Suppressor macrophage treated with lipopolysaccharide for 1 hour (primary cell): ENCODE measurements at regions not wholly inside any gene's neighbourhood (a gene's known extent, or its start where the extent isn't known, plus 50 kb on each side); places are given as distances from the start of the nearest gene placed in this dataset.
"Not testable (repeated sequence)": the region's sequence is repeated elsewhere in the genome, so short reads cannot be mapped to it uniquely, and the experiment has no call there.

ENCODE experiments used
- DNase-seq, 3 donors: peaks; one replicate each; pipeline ENCODE4 v3.0.0-alpha.2; 2020 to 2022

DNA sequence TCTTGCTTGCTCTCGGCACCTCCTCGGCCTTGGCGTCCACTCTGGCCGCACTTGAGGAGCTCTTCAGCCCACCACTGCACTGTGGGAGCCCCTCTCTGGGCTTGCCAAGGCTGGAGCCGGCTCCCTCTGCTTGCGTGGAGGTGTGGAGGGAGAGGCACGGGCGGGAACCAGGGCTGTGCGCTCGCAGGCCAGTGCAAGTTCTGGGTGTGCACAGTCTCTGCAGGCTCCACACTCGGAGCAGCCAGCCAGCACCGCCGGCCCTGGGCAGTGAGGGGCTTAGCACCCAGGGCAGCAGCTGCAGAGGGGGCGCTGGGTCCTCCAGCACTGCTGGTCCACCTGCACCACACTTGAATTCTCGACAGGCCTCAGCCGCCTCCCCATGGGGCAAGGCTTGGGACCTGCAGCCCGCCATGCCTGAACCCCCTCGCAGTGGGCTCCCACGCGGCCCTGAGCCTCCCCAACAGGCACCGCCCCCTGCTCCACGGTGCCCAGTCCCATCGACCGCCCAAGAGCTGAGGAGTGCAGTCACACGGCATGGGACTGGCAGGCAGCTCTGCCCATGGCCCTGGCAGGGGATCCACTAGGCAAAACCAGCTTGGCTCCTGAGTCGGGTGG lies 411.2 kb upstream of the CHAC2 start:
- DNase-seq = no peak

DNA sequence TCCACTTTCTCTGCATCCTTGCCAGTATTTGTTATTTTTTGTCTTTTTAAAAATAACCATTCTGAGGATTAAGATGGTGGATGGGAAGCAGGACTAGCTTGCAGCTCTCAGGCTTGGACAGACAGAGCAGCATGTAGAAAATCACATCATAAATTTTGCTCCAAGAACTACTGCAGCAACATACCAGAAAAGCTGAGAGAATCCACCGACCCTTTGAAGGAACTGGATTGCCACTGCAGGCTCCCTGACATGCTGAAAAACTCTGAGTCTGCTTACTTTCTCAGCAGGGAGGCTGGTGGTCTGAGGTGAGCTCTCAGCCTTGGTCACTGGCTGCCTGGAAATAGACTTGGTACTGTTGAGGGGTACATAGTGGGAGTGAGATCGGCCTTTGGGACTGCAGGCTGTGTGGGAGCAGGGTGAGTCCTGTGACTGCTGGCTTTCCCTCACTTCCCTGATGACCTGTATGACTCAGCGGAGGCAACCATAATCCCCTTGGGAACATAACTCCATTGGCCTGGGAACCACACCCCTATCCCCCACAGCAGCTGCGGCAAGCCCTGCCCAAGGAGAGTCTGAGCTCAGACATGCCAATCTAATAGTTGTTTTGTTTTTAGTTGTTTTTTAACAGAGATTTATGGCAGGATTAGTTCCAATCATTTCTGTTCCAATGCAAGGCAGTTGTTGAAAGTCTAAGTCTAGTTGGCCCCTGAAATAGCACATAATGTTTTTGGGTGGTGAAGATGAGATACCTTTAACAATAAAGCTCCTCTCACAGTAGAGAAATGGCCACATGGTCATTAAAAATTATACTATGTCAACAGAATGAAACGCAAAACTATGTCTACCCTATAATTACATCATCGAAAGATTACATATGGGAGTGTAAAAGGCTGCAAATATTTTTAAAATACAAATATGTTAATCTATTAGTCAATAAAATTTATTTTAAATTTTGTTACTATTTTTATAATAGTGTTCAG lies 414.2 kb upstream of the CHAC2 start:
- DNase-seq = no peak

DNA sequence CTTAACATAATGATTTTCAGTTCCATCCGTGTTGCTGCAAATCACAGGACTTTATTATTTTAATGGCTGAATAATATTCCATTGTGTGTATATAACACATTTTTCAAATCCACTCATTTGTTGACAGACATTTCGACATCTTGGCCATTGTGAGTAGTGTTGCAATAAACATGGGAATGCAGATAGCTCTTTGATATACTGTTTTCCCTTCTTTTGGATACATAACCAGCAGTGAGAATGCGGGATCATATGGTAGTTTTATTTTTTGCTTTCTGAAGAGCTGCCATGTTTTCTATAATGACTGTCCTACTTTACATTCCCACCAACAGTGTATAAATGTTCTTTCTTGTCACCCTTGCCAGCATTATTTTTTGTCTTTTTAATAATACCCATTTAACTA lies 420.3 kb upstream of the CHAC2 start:
- DNase-seq = no peak

GRCh38 chr2:53342248-53342647 lies 425.4 kb upstream of the CHAC2 start:
- no peak for DNase-seq

- no peak for DNase-seq
These were observed 433.0 kb upstream of the CHAC2 start for GRCh38 chr2:53334610-53335009.

GRCh38 chr2:53331667-53332066 lies 435.9 kb upstream of the CHAC2 start:
- DNase-seq = no peak

DNA sequence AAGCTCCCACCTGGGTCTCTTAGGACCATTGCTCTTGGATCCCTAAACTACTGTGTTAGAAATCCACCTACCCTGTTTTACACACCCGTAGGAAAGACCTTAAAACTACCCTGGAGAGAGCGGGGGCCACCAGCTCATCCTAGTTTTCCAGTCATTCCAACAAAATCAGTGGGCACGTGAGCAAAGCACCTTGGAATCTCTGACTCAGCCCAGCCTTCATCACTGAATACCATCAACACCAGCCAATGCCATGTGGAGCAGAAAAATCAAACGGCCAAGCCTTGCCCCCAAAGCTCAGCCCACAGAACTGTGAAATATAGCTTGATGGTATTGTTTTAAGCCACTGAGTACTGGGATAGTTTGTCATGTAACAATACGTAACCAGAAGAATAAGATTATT lies 449.7 kb upstream of the CHAC2 start:
- no peak for DNase-seq

DNA sequence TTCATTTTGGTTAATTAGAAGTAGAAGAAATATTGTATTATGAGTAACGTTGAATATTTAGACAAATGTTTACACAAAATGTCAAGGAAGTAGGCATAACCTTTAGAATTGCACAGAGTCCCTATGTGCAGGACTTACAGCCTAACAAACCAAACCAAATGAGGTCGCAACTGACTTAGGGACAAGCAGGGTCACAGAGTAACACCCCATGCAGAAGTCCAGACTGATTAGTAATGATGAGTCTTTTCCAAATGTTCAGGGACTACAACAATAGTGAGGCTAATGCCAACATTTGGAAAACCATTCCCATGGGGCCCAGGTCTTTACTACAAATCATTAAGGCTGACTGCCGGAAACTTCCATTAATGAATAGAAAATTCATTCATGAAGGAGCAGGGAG lies 452.5 kb upstream of the CHAC2 start:
- no peak for DNase-seq

DNA sequence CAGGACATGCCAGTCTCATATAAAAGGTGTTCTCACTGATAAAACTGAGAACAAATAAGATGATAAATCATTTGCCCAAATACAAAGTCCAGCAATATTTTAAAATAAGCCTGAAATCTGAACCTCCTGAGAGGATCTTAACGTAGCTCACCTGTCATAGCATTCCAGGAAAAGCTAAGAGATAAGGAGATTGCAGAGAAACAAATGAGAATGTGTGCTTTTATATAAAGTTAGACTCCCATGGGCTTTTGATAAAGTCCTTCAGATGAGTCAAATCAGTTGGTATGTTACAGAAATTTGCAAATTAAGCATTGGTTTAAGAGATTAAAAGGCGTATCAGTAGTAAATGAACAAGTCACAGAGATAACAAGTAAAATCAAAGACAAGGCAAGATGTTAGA lies 452.9 kb upstream of the CHAC2 start:
- no peak for DNase-seq

DNA sequence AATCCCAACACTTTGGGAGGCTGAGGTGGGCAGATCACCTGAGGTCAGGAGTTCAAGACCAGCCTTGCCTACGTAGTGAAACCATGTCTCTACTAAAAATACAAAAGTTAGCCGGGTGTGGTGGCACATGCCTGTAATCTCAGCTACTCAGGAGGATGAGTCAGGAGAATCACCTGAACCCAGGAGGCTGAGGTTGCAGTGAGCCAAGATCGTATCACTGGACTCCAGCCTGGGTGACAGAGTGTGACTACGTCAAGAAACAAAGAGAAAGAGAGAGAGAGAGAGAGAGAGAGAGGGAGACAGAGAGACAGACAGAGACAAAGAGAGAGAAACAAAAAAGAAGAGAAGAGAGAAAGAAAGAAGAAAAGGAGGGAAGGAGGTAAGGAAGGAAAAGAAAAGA lies 454.0 kb upstream of the CHAC2 start:
- DNase-seq = not testable (repeated sequence)

DNA sequence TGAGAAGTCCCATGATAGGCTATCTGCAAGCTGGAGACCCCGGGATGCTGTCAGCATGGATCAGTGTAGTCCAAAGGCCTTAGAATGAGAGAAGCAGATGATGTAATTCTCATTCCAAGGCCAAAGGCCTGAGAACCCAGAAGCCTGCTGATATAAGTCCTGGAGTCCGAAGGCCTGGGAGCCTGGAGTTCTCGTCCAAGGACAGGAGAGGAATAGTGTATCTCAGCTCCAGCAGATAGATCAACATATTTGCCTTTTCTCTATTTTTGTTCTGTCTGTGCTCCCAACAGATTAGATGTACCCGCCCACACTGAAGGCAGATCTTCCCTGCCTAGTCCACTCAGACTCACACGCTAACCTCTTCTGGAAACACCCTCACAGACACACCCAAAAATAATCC lies 454.9 kb upstream of the CHAC2 start:
- no peak for DNase-seq

GRCh38 chr2:53312181-53312580 lies 455.4 kb upstream of the CHAC2 start:
- no peak for DNase-seq

DNA sequence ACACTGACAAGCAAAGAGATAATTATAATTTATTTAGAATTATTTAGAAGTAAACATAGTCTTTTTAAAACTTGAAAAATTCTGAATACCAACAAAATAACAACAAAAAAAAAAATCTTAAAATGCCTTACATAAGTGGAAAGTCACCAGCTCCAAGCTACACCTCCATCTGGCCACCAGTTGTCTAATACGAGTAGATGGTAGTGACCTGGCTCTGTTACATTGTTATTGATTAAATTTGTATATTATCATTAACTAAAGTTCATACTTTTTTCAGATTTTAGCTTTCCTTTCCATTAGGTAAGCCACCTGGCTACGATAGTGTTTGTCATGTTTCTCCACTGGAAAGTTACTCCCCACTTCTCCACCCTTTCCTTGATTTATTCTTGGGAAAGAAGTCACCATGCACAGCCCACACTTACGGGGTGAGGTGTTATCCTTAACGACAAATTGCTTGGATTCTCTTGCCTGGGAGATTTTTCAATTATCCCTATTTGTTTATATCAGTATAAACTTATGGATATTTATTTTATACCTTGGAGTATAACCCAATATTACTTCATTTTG lies 464.5 kb upstream of the CHAC2 start:
- DNase-seq = no peak

DNA sequence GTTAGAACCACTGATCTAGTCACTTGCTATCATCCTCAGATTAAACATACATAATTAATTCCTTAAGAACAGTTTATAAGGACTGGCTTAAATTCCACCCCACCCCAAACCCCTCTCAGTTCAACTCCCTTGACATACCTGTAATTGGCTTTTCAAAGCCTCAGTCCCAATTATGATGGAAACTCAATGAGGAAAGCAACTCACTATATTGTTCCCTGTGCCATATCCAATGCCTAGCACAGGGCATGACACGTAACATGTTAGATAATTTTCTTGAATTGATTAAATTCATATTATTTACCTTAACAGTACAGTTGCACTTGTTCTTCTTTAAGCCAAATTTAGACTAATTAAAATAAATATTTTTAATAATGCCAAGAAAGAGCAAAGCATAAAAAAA lies 465.1 kb upstream of the CHAC2 start:
- no peak for DNase-seq

DNA sequence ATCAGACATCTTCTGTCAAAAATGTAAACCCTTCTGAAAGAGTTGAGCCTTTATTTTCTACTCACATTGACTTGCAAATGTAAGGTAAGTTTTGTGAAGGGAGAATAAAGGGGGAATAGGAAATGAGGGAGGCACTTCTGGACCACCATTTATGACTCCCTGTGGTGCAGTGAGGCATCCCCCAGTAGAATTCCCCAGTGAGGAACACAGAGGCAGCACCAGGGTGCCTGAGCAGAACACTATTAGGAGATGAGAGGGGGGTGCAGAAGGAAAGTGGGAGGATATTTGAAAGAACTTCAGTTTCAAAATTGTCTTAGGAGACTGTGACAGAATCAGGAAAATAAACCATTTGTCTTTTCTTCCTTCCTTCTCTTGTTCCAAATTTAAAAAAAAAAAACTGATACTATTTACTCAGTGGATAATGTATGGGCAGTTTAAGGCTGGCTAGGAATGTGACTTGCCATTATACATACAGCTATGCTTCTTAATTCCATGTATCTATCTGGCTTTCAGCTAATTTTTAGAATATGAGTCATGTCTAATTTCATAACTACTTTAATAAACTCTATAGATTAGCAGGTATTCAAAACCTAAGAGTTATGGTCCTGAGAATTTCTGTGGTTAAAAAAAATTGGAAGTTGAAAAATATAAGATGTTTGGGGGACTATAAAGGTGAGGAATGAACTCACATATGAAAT lies 478.1 kb upstream of the CHAC2 start:
- no peak for DNase-seq

- DNase-seq = no peak
These were observed 481.3 kb upstream of the CHAC2 start for GRCh38 chr2:53286345-53286744.

GRCh38 chr2:53275743-53276142 lies 491.9 kb upstream of the CHAC2 start:
- no peak for DNase-seq

- no peak for DNase-seq
These were observed 499.0 kb upstream of the CHAC2 start for GRCh38 chr2:53268626-53269025.

- DNase-seq = no peak
These were observed 499.5 kb upstream of the CHAC2 start for GRCh38 chr2:53268086-53268485.

DNA sequence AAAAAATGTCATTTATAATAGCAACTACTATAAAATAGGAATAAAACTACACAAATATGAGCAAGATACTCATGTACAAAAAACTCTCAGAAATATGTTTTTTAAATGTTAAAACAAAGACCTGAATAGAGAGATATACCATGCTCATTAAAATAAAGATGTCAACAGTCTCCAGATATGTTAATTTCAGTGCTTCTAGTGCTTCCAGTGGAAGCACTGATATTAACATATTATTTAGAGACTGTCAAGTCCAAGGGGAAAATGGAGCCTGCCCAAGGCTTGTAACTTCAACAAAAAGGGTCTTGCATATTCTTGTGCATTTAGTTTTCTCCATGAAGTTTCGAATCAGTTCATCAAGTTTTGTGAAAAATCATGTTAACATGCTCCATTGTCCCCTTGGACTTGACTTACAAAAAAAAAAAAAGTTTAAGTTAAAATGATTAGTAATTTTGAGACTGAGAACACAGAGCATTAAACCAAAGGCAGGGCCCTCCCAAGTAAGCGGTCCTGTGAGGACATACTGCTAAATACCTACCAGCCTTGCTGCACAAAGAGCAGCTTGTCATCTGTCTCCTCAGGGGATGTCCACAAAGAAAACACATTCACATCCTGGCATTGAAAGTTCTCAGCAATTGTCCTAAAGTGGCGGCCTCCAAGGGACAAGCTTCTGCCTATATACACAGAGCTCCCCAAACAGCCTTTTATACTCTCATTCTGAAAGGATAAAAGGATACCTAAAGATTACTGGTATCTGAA lies 501.9 kb upstream of the CHAC2 start:
- no peak for DNase-seq

GRCh38 chr2:53260568-53260967 lies 507.0 kb upstream of the CHAC2 start:
- no peak for DNase-seq

DNA sequence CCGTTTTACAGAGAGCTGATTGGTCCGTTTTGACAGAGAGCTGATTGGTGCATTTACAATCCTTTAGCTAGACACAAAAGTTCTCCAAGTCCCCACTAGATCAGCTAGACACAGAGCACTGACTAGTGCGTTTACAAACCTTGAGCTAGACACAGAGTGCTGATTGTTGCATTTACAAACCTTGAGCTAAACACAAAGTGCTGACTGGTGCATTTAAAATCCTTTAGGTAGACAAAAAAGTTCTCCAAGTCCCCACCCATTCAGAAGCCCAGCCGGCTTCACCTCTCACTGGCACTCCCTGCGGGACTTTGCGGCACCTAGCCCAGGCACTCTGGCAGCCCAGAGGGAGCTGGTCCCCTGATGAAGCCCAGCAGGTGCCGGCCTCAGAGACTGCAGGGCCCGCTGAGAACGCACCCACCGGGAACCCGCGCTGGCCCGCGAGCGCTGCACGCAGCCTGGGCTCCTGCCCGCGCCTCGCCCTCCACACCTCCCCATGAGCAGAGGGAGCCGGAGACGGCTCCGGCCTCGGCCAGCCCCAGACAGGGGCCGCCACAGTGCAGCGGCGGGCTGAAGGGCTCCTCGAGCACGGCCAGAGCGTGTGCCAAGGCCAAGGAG lies 508.1 kb upstream of the CHAC2 start:
- no peak for DNase-seq
